ENCODE measurements at regions not wholly inside any gene's neighbourhood (a gene's known extent, or its start where the extent isn't known, plus 50 kb on each side); places are given as distances from the start of the nearest gene placed in this dataset.

DNA sequence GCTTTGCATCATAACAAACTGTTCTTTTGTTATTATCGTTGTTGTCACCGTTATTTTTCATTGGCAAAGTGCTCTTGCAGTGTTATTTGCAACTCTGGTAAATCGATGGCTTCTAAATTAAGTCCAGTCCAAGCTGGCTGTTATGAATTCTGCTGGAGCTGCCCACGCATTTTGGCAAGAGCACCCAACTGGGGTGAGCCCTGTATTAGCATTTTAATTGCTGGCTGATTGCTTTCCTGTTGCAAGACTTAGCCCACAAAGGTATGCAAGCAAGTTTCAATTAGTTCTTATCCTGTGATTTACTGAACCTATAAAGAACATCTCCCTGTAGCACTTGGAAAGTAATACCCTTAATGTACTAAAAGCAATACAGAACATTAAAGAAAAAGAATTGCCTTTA, 226.8 kb downstream of the ACTR3B start:
- TF ChIP-seq CTCF (IDR thresholded peaks at IDR 0.05; ENCODE audit: insufficient read depth, low read depth, low read length) (no peak), EZH2 (IDR thresholded peaks at IDR 0.05; ENCODE audit: insufficient read depth, low read length) (no peak)
